ENCODE measurements at regions not wholly inside any gene's neighbourhood (a gene's known extent, or its start where the extent isn't known, plus 50 kb on each side); places are given as distances from the start of the nearest gene placed in this dataset.

DNA sequence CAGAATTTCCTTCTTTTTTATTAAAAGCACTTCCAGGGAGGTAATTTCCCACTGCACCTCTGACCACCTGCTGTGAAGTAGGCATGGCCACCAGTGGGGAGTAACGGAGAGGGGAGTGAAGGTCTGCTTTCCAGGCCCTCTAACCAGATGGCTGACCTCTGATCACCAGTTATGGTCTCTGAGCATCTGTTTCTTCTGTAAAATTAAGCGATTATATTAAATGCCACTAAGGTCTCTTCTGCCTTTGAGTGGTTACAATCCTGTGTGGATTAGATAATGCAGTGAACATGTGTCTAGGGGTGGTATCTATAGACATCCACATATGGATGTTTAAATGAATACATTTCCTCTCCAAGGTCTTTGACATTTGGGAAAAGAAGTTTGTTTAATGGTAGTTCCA, 199.6 kb downstream of the HERPUD2 start:
- H3K4me3 ChIP-seq (replicated peaks in 1 of 3; ENCODE audit: insufficient read depth in 1 of 3, low read depth in 1 of 3, low read length in 3 of 3), result no peak overlapping the region
- dilution Hi-C loops (cut with MboI; ENCODE audit: extremely low pct_ligation_motif_present, low sequenced_read_pairs) (no loop called here), intact Hi-C loops (cut with micrococcal nuclease) (no loop called here)
- H3K9me3 ChIP-seq (replicated peaks; ENCODE audit: control insufficient read depth, insufficient read depth, low read length), result no peaks in the 10 kb centered on the region
- H4K20me1 ChIP-seq (replicated peaks; ENCODE audit: control insufficient read depth, extremely low read depth, insufficient read depth, low read length), result no peaks in the 10 kb centered on the region
- H2AFZ ChIP-seq (ENCODE audit: low read depth, low read length), result no peak overlapping the region
- H3K9me1 ChIP-seq (replicated peaks; ENCODE audit: control insufficient read depth, extremely low read depth, insufficient read depth, low read length), result no peaks in the 10 kb centered on the region
- H3K79me2 ChIP-seq (ENCODE audit: control insufficient read depth, insufficient read depth, low read length), result no peaks in the 10 kb centered on the region
- no peaks in the 10 kb centered on the region for H3K36me3 ChIP-seq (ENCODE audit: control insufficient read depth in 2 of 2, extremely low read depth in 1 of 2, insufficient read depth in 2 of 2, low read length in 2 of 2)
- no peak overlapping the region for H3K9ac ChIP-seq (replicated peaks; ENCODE audit: extremely low read depth, insufficient read depth, low read length)
- no peaks in the 10 kb centered on the region for H3K27me3 ChIP-seq (ENCODE audit: control insufficient read depth in 2 of 2, insufficient read depth in 2 of 2, low read length in 2 of 2)
- BruUV-seq (replicated peaks), result no TSS peak
- DNase-seq (ENCODE audit: low read depth, low spot score) (no peak), FAIRE-seq (no peak)
- POLR2A ChIA-PET, result no interaction called here
- no peak overlapping the region for H3K4me2 ChIP-seq (ENCODE audit: insufficient read depth, low read length)
- CTCF ChIA-PET, result no interaction called here
- H3K27ac ChIP-seq (ENCODE audit: insufficient read depth, low read depth, low read length), result no peak overlapping the region
- TF ChIP-seq EZH2 (IDR thresholded peaks at IDR 0.05; ENCODE audit: borderline replicate concordance, low read depth, low read length, severe bottlenecking) (no peak), CTCF (IDR thresholded peaks at IDR 0.05; ENCODE audit: extremely low read depth in 1 of 2, insufficient read depth in 1 of 2, low read depth in 1 of 2, low read length in 2 of 2) (no peak), MYC (IDR thresholded peaks at IDR 0.05; ENCODE audit: low read depth, low read length) (no peak), POLR2AphosphoS5 (IDR thresholded peaks at IDR 0.05; ENCODE audit: insufficient read depth, low read depth, low read length) (no peak), POLR2A (IDR thresholded peaks at IDR 0.05; ENCODE audit: low read depth, low read length) (no peak), FOS (IDR thresholded peaks at IDR 0.05; ENCODE audit: borderline replicate concordance, insufficient read depth, low read length) (no peak), JUN (IDR thresholded peaks at IDR 0.05; ENCODE audit: borderline replicate concordance, insufficient read depth, insufficient read length, low read depth) (no peak), GATA2 (IDR thresholded peaks at IDR 0.05; ENCODE audit: insufficient read depth, insufficient read length, low read depth, low read length) (no peak)
- TF ChIP-seq, protein P1, sequence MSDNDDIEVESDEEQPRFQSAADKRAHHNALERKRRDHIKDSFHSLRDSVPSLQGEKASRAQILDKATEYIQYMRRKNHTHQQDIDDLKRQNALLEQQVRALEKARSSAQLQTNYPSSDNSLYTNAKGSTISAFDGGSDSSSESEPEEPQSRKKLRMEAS (IDR thresholded peaks at IDR 0.05; ENCODE audit: insufficient read depth, insufficient read length), result no peak
- no peaks in the 10 kb centered on the region for H3K4me1 ChIP-seq (ENCODE audit: control insufficient read depth, extremely low read depth, insufficient read depth, low read length)
